ENCODE measurements at regions not wholly inside any gene's neighbourhood (a gene's known extent, or its start where the extent isn't known, plus 50 kb on each side); places are given as distances from the start of the nearest gene placed in this dataset.
A peak's percentile ranks its signal among the peaks of the same experiment; 100 is the strongest.

- H3K4me3 ChIP-seq (ENCODE audit: low read depth, low read length): no peak overlapping the region
- no peak for TF ChIP-seq CTCF (IDR thresholded peaks at IDR 0.05; ENCODE audit: control insufficient read depth, extremely low read depth, insufficient read depth)
- no peak for DNase-seq (ENCODE audit: low read depth)
These were observed 103.5 kb upstream of the ETS2 start for GRCh38 chr21:38702196-38702595.

GRCh38 chr21:38709876-38710275, 95.9 kb upstream of the ETS2 start:
- no peak for DNase-seq (ENCODE audit: low read depth)
- no peak for TF ChIP-seq CTCF (IDR thresholded peaks at IDR 0.05; ENCODE audit: control insufficient read depth, extremely low read depth, insufficient read depth)
- H3K4me3 ChIP-seq (ENCODE audit: low read depth, low read length): no peak overlapping the region

GRCh38 chr21:38712071-38712470, 93.7 kb upstream of the ETS2 start:
- H3K4me3 ChIP-seq (ENCODE audit: low read depth, low read length): no peak overlapping the region
- TF ChIP-seq CTCF (IDR thresholded peaks at IDR 0.05; ENCODE audit: control insufficient read depth, extremely low read depth, insufficient read depth): peak; percentile 81
- DNase-seq (ENCODE audit: low read depth): peak; percentile 41

- no peak overlapping the region for H3K4me3 ChIP-seq (ENCODE audit: low read depth, low read length)
- no peak for DNase-seq (ENCODE audit: low read depth)
- no peak for TF ChIP-seq CTCF (IDR thresholded peaks at IDR 0.05; ENCODE audit: control insufficient read depth, extremely low read depth, insufficient read depth)
These were observed 93.1 kb upstream of the ETS2 start for GRCh38 chr21:38712664-38713063.

- DNase-seq (ENCODE audit: low read depth): no peak
- TF ChIP-seq CTCF (IDR thresholded peaks at IDR 0.05; ENCODE audit: control insufficient read depth, extremely low read depth, insufficient read depth): no peak
- H3K4me3 ChIP-seq (ENCODE audit: low read depth, low read length): no peak overlapping the region
These were observed 91.5 kb upstream of the ETS2 start for GRCh38 chr21:38714039-38714817.

GRCh38 chr21:38714999-38715398, 90.7 kb upstream of the ETS2 start:
- no peak overlapping the region for H3K4me3 ChIP-seq (ENCODE audit: low read depth, low read length)
- TF ChIP-seq CTCF (IDR thresholded peaks at IDR 0.05; ENCODE audit: control insufficient read depth, extremely low read depth, insufficient read depth): no peak
- DNase-seq (ENCODE audit: low read depth): no peak

- no peak for DNase-seq (ENCODE audit: low read depth)
- TF ChIP-seq CTCF (IDR thresholded peaks at IDR 0.05; ENCODE audit: control insufficient read depth, extremely low read depth, insufficient read depth): no peak
These were observed 89.6 kb upstream of the ETS2 start for GRCh38 chr21:38716088-38716487.

More at GRCh38 chr21:38716088-38716487, 89.6 kb upstream of the ETS2 start:
- H3K4me3 ChIP-seq (ENCODE audit: low read depth, low read length): no peak overlapping the region
